Type B pancreatic cell (in vitro differentiated cells): ENCODE measurements at regions not wholly inside any gene's neighbourhood (a gene's known extent, or its start where the extent isn't known, plus 50 kb on each side); places are given as distances from the start of the nearest gene placed in this dataset.

Source experiments
- DNase-seq: peaks from one replicate; pipeline ENCODE4 v3.0.0; 2021; ENCODE audit warnings: mixed read lengths; ENCODE audit not compliant: unreplicated experiment; ENCODE audit errors: extremely low spot score
- H3K27ac Mint-ChIP-seq: 2 replicates; pipeline ENCODE4 v1.8.0; 2021; ENCODE audit warnings: mild to moderate bottlenecking, mixed read lengths
- H3K27me3 Mint-ChIP-seq: 2 replicates; pipeline ENCODE4 v1.8.0; 2021; ENCODE audit warnings: mixed read lengths
- H3K36me3 Mint-ChIP-seq: 2 replicates; pipeline ENCODE4 v1.8.0; 2021; ENCODE audit warnings: mixed read lengths
- H3K4me1 Mint-ChIP-seq: one replicate; pipeline ENCODE4 v1.8.0; 2021; ENCODE audit warnings: mixed read lengths; ENCODE audit not compliant: unreplicated experiment
- H3K4me3 Mint-ChIP-seq: 2 replicates; pipeline ENCODE4 v1.8.0; 2021; ENCODE audit warnings: mild to moderate bottlenecking, mixed read lengths
- H3K9me3 Mint-ChIP-seq: 2 replicates; pipeline ENCODE4 v1.8.0; 2021; ENCODE audit warnings: mixed read lengths
- TF ChIP-seq, protein P1 (sequence below): fragments of 200-600 bp; sonication (generic); conservative IDR thresholded peaks from 2 replicates; pipeline ENCODE4 v1.5.0; 2021; ENCODE audit warnings: antibody characterized with exemption, mild to moderate bottlenecking

DNA sequence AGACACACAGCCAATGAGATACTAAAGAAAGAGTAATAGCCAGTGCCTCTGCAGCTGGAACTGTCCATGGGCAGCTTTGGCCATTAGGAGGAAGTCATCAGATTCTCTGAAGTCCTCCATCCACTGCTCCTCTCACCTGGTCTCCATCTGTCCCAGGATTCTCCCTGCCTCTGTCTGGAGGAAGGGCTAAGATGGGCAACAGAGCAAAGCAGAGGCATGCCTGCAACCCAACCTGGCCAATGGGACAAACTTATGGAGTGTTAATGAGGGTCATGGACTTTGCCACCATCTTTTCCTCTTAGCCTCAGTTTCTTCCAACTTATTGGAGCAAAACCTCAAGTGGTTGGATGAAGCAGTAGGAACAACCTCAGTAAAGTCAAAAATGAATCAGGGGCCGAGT is 91.5 kb upstream of the SIX3 start:
- no peaks in the 10 kb centered on the region for H3K36me3 Mint-ChIP-seq
- no peak overlapping the region for H3K27ac Mint-ChIP-seq
- no peak overlapping the region for H3K4me3 Mint-ChIP-seq
- peaks cover 44% of the 10 kb centered on the region for H3K27me3 Mint-ChIP-seq
- TF ChIP-seq, protein P1, sequence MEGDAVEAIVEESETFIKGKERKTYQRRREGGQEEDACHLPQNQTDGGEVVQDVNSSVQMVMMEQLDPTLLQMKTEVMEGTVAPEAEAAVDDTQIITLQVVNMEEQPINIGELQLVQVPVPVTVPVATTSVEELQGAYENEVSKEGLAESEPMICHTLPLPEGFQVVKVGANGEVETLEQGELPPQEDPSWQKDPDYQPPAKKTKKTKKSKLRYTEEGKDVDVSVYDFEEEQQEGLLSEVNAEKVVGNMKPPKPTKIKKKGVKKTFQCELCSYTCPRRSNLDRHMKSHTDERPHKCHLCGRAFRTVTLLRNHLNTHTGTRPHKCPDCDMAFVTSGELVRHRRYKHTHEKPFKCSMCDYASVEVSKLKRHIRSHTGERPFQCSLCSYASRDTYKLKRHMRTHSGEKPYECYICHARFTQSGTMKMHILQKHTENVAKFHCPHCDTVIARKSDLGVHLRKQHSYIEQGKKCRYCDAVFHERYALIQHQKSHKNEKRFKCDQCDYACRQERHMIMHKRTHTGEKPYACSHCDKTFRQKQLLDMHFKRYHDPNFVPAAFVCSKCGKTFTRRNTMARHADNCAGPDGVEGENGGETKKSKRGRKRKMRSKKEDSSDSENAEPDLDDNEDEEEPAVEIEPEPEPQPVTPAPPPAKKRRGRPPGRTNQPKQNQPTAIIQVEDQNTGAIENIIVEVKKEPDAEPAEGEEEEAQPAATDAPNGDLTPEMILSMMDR = no peak
- no peaks in the 10 kb centered on the region for H3K4me1 Mint-ChIP-seq
- DNase-seq = no peak
- H3K9me3 Mint-ChIP-seq = peaks cover 5% of the 10 kb centered on the region

DNA sequence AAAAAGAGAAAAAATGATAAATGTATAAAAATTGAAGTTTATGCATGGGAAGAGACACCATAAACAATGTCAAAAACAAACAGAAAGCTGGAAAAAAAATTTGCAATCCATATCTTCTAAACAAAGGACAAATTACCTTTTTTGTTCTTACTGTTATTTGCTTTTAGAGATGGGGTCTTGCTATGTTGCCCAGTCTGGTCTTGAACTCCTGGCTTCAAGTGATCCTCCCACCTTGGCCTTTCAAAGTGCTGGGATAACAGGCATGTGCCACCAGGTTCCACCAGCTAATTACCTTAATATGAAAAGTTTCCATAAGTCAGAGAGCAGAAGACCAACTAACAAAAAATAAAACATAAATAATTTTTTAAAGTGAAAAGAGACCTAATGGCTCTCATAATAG is 90.0 kb upstream of the SIX3 start:
- Mint-ChIP-seq H3K27me3 (peaks cover 48% of the 10 kb centered on the region), H3K9me3 (peaks cover 5% of the 10 kb centered on the region), H3K4me3 (no peak overlapping the region), H3K36me3 (no peaks in the 10 kb centered on the region), H3K4me1 (no peaks in the 10 kb centered on the region), H3K27ac (no peak overlapping the region)
- TF ChIP-seq, protein P1 = no peak
- DNase-seq = no peak

DNA sequence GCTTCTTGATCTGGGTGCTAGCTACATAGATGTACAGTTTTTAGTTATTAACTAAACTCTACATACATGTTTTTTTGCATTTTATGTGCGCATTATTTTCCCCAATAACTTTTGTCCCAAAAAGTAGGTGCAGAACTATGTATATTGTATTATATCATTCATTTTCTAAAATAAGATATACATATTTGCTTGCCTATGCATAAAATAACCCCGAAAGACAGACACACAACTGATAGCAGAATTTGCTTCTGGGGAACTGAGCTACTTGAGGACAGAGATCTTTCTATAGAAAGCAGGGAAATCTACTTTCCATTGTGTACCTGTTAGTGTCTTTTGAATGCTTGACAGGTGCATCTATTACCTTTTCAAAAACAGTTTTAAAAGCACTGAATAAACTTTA is 88.9 kb upstream of the SIX3 start:
- no peaks in the 10 kb centered on the region for H3K9me3 Mint-ChIP-seq
- H3K4me1 Mint-ChIP-seq = no peaks in the 10 kb centered on the region
- TF ChIP-seq, protein P1 = no peak
- no peaks in the 10 kb centered on the region for H3K36me3 Mint-ChIP-seq
- H3K4me3 Mint-ChIP-seq = no peak overlapping the region
- DNase-seq = no peak
- H3K27me3 Mint-ChIP-seq = peaks cover 47% of the 10 kb centered on the region
- no peak overlapping the region for H3K27ac Mint-ChIP-seq

DNA sequence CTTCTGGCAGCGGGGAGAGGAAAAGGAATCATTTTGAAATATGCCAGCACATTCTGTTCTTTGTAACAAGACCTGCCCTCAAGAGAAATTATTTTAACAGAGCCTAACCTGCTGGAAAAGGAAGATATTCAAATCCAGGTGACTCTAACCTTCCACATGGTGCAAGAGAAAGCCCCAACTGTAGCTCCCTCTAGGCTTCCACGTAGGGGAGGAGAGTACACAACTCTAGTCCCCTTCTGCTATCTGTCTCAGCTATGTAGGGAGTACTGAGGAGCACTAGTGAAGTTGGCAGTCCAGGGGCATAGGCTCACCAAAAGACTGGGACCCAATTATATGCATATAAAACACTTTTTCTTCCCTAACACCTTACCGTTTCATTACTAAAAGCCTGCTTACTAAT is 82.2 kb upstream of the SIX3 start:
- TF ChIP-seq, protein P1 = no peak
- no peak for DNase-seq
- H3K36me3 Mint-ChIP-seq = no peaks in the 10 kb centered on the region
- no peaks in the 10 kb centered on the region for H3K4me1 Mint-ChIP-seq
- H3K4me3 Mint-ChIP-seq = no peak overlapping the region
- peaks cover 57% of the 10 kb centered on the region for H3K27me3 Mint-ChIP-seq
- no peak overlapping the region for H3K27ac Mint-ChIP-seq
- peaks cover 7% of the 10 kb centered on the region for H3K9me3 Mint-ChIP-seq

DNA sequence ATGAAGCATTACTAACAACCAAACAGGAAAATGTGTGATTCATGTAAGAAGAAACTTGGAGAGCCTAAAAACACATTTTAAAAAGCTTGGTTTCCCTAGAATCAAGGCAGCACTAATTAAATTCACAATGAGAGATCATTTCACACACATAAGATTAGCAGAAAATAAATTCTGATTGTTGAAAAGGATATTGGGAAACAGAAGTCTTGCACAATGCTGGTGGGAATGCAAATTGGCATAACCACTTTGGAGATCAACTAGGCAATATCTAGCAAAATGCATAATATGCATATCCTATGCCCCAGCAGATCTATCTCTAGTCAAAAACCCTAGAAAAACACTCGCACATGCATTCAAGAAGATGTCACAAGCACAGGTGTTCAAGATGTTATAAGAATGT is 75.3 kb upstream of the SIX3 start:
- Mint-ChIP-seq H3K9me3 (no peaks in the 10 kb centered on the region), H3K4me1 (no peaks in the 10 kb centered on the region), H3K36me3 (no peaks in the 10 kb centered on the region), H3K27me3 (peaks cover 76% of the 10 kb centered on the region), H3K27ac (no peak overlapping the region), H3K4me3 (no peak overlapping the region)
- DNase-seq = no peak
- TF ChIP-seq, protein P1 = no peak

DNA sequence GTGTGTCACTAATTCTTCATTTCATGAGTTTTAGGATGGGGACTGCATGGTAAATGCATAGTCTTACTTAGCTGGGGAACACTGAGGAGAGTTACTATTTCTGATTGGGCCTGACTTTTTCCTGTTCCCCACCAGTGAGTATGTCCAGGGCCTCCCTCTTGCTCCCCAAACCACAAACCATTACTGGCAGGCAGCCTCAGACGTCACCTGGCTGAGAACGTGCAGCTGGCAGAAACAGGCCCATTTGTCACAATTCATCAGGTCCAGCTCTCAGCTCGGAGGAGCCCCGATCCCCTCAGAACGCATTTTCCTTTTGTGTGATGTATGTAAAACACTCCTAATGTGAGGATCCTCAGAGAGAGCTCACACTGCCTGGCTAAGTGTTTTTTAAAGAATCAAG is 71.7 kb upstream of the SIX3 start:
- H3K9me3 Mint-ChIP-seq = no peaks in the 10 kb centered on the region
- H3K36me3 Mint-ChIP-seq = no peaks in the 10 kb centered on the region
- H3K27me3 Mint-ChIP-seq = peaks cover 63% of the 10 kb centered on the region

More for the DNA sequence above, 71.7 kb upstream of the SIX3 start:
- Mint-ChIP-seq H3K4me3 (no peak overlapping the region), H3K4me1 (no peaks in the 10 kb centered on the region), H3K27ac (no peak overlapping the region)
- no peak for DNase-seq
- TF ChIP-seq, protein P1 = no peak
